Thyroid gland (tissue), 4 donors: ENCODE measurements at regions not wholly inside any gene's neighbourhood (a gene's known extent, or its start where the extent isn't known, plus 50 kb on each side); places are given as distances from the start of the nearest gene placed in this dataset.

Experiments used
- DNase-seq, 2 donors: peaks; one replicate each; pipeline ENCODE4 v3.0.0-alpha.2; 2019
- H3K27ac ChIP-seq, 3 donors: fragments of 200-600 bp; sonication (generic); 1 replicate in 2 of 3; 2 replicates in 1 of 3; pipeline ENCODE4 v1.5.1; 2016 to 2019; ENCODE audit warnings: mild to moderate bottlenecking in 1 of 3, moderate library complexity in 1 of 3
- H3K27me3 ChIP-seq: fragments of 200-600 bp; sonication (generic); one replicate; pipeline ENCODE4 v1.5.1; 2019
- H3K36me3 ChIP-seq, 2 donors: fragments of 200-600 bp; sonication (generic); one replicate each; pipeline ENCODE4 v1.5.1; 2016 to 2019
- H3K4me1 ChIP-seq, 2 donors: fragments of 200-600 bp; sonication (generic); one replicate each; pipeline ENCODE4 v1.5.1; 2017 to 2019
- H3K4me3 ChIP-seq, 3 donors: fragments of 200-600 bp; sonication (generic); replicated peaks in 1 of 3; 1 replicate in 2 of 3; 2 replicates in 1 of 3; pipeline ENCODE4 v1.5.1; 2016; ENCODE audit warnings: mild to moderate bottlenecking in 1 of 3
- H3K9me3 ChIP-seq: fragments of 200-600 bp; sonication (generic); one replicate; pipeline ENCODE4 v1.5.1; 2017
- POLR2A ChIP-seq, 2 donors: fragments of 450-650 bp; IDR thresholded peaks; one replicate each; pipeline ENCODE4 v1.6.1; 2017; ENCODE audit warnings: antibody characterized with exemption in 2 of 2, mild to moderate bottlenecking in 2 of 2, moderate library complexity in 1 of 2
- WGBS, 2 donors: methylation state at CpG; one replicate each; pipeline ENCODE4 v1.1.5; 2017; 5-methylcytosine and 5-hydroxymethylcytosine counted together
- intact Hi-C: fragments of 100-400 bp; cut with DNase I; formaldehyde crosslinking; loops from one replicate; pipeline ENCODE4 v1.15.1; 2023
- TF ChIP-seq, protein P1 (sequence below), 6 experiments: fragments of 200-600 bp in 3 of 6; fragments of 450-650 bp in 3 of 6; sonication (generic) in 3 of 6; IDR thresholded peaks; one replicate each; pipeline ENCODE4 v1.5.1; 2016 to 2019; ENCODE audit warnings: antibody characterized with exemption in 6 of 6, mild to moderate bottlenecking in 2 of 6, inconsistent platforms in 1 of 6, moderate library complexity in 1 of 6

DNA sequence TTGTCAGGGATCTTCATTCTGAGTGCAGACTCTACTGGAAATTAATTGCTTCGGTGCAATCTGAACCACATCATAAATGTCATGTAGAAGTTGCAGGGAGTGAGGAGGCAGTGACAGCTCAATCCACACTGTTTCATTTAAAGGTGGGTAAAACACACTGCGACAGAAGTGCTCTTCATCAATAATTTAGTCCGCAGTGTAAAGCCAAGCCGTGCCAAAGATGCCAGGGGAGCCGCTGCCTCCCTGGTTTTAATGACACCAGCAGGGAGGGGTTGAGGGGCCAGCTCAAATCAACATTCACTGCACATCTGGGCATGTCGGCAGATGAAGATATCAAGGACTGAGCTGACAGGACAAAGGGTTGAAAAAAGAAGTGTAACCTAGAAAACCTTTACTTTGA is 305.7 kb upstream of the VRK2 start:
- Histone ChIP-seq H3K4me3 (no peak overlapping the region), H3K4me1 (no peaks in the 10 kb centered on the region), H3K36me3 (no peaks in the 10 kb centered on the region), H3K27me3 (no peaks in the 10 kb centered on the region), H3K27ac (no peak overlapping the region), H3K9me3 (no peaks in the 10 kb centered on the region)
- no peak for DNase-seq
- TF ChIP-seq, protein P1, sequence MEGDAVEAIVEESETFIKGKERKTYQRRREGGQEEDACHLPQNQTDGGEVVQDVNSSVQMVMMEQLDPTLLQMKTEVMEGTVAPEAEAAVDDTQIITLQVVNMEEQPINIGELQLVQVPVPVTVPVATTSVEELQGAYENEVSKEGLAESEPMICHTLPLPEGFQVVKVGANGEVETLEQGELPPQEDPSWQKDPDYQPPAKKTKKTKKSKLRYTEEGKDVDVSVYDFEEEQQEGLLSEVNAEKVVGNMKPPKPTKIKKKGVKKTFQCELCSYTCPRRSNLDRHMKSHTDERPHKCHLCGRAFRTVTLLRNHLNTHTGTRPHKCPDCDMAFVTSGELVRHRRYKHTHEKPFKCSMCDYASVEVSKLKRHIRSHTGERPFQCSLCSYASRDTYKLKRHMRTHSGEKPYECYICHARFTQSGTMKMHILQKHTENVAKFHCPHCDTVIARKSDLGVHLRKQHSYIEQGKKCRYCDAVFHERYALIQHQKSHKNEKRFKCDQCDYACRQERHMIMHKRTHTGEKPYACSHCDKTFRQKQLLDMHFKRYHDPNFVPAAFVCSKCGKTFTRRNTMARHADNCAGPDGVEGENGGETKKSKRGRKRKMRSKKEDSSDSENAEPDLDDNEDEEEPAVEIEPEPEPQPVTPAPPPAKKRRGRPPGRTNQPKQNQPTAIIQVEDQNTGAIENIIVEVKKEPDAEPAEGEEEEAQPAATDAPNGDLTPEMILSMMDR (IDR thresholded peaks at IDR 0.05): no peak
- no peak for TF ChIP-seq POLR2A (IDR thresholded peaks at IDR 0.05)
- WGBS, 2 donors: 87 to 93% methylated on average over 6 of the region's 6 CpGs
- intact Hi-C loops: no loop called here

DNA sequence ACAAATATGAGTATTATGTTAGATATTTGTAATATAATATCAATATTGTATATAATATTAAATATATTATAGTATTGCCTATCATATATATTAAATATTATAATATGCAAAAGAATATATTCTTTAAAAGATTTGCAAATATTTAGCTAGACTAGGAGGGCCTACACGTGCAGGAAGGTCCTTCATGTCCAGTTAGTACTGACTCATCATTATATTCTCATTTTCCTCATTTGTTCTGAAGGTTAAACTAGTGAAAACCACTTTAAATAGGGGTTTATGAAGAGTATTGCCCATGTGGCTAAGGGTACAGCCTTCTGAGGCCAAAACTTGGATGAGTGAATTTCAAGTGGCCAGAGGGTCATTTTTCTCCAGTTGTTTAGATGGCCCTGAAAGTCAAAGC is 293.0 kb upstream of the VRK2 start:
- Histone ChIP-seq H3K4me3 (no peak overlapping the region), H3K9me3 (no peaks in the 10 kb centered on the region), H3K36me3 (no peaks in the 10 kb centered on the region), H3K27me3 (no peaks in the 10 kb centered on the region), H3K4me1 (no peaks in the 10 kb centered on the region), H3K27ac (no peak overlapping the region)
- no peak for DNase-seq
- no peak for TF ChIP-seq POLR2A (IDR thresholded peaks at IDR 0.05)
- TF ChIP-seq, protein P1 (IDR thresholded peaks at IDR 0.05): no peak
- intact Hi-C loops: no loop called here
- 80 to 83% methylated on average over 1 of the region's 1 CpG for WGBS, 2 donors

DNA sequence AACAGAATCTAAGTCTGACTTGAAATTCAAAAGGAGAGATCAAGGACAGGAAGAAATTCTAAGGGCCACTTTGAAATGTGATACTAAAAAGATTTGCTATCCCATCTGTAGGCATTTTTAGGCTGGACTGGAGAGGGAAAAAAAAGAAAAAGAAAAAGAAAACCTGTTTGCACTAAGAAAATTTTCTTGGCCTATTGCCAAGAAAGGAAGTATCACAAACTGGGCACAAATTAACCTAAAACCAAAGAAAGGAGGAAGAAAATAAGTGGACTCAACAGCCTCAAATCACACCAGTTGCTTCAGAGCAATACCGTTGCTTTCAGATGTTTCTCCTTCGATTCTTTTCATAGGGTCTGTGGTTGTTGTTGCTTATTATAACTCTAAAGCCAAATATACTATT is 287.9 kb upstream of the VRK2 start:
- intact Hi-C loops: no loop called here
- H3K4me3 ChIP-seq: no peak overlapping the region
- 66 to 76% methylated on average over 2 of the region's 2 CpGs for WGBS, 2 donors
- no peaks in the 10 kb centered on the region for H3K27me3 ChIP-seq
- DNase-seq: no peak
- H3K4me1 ChIP-seq: peaks cover 0 to 8% of the 10 kb centered on the region in 2 donors
- H3K9me3 ChIP-seq: no peaks in the 10 kb centered on the region
- TF ChIP-seq, protein P1 (IDR thresholded peaks at IDR 0.05): no peak
- TF ChIP-seq POLR2A (IDR thresholded peaks at IDR 0.05): no peak
- no peak overlapping the region for H3K27ac ChIP-seq
- no peaks in the 10 kb centered on the region for H3K36me3 ChIP-seq

DNA sequence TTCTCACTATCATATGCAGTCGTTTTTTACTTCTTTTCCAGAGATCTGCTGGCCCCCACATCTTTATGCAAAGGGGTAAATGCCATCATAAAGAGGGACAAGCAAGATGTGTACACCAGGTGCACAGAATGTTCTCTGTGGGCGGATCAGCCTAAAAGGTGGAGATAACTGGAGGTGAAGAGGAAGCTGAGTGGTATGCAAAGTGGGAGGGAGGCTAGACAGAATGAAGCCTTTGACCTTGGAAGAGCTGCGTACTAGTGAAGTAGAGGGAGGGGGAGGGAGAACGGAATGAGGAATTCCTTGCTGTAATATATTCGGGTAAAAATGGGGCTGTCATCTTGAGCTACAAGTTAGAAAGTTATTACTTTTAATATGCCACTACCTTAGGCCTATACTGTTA is 287.5 kb upstream of the VRK2 start:
- TF ChIP-seq POLR2A (IDR thresholded peaks at IDR 0.05): no peak
- Histone ChIP-seq H3K4me1 (peaks cover 0 to 8% of the 10 kb centered on the region in 2 donors), H3K4me3 (no peak overlapping the region), H3K36me3 (no peaks in the 10 kb centered on the region), H3K27ac (no peak overlapping the region), H3K9me3 (no peaks in the 10 kb centered on the region), H3K27me3 (no peaks in the 10 kb centered on the region)
- DNase-seq: no peak
- intact Hi-C loops: no loop called here
- 49 to 50% methylated on average over 5 of the region's 5 CpGs for WGBS, 2 donors

DNA sequence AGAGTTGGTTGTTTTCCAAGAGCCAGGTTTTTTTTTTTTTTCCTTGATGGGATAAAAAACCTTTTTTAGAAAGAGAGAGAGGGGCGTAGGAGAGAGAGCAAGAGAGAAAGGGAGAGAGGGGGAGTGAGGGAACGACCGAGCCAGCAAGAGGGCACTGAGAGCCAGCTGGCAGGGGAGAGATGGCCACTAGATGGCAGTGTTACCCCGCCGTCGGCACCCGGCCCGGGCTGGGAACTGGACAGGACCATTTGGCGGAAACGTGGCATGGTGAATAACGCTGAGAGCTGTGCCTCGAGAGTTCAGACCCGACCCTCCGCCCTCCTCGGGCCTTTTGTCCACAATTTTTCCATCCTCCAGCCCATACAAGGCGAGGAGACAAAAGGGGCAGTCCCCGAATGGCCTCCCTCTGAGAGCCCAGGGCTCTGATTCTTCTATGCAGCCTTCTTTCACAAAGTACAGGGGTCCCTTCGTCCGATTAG is 286.7 kb upstream of the VRK2 start:
- H3K27me3 ChIP-seq: no peaks in the 10 kb centered on the region
- 1 to 2% methylated on average over 19 of the region's 19 CpGs for WGBS, 2 donors
- H3K4me1 ChIP-seq: peaks cover 0 to 8% of the 10 kb centered on the region in 2 donors
- H3K27ac ChIP-seq: no peak overlapping the region
- TF ChIP-seq, protein P1 (IDR thresholded peaks at IDR 0.05): peak; percentile 67 to 94 (median 84)
- no peak for TF ChIP-seq POLR2A (IDR thresholded peaks at IDR 0.05)
- H3K4me3 ChIP-seq: peak overlapping the region in 1 of 3 donors; percentile 11
- H3K9me3 ChIP-seq: no peaks in the 10 kb centered on the region
- DNase-seq: peak; percentile 78 to 83
- no peaks in the 10 kb centered on the region for H3K36me3 ChIP-seq
- intact Hi-C loops: no loop called here

DNA sequence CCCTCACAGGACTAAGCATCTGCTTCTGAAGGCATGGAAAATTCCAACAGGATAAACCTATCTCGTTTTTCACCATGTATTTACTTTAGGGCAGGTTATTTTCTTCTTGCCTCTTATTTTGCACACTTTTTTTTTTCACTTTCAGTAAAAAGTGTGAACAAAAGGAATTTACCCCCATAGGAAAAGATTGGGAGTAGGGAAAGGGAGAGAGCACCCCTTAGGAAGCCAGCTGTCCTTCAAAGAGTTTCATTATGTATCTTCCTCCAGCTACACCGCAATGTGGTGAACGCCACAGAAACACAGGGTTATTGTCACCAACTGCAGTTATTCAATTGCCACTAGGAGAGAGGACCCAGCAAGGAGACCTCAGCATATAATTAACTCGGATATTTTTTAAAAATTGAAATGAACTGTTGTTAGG is 286.2 kb upstream of the VRK2 start:
- DNase-seq: no peak
- Histone ChIP-seq H3K36me3 (no peaks in the 10 kb centered on the region), H3K4me1 (peaks cover 0 to 8% of the 10 kb centered on the region in 2 donors), H3K4me3 (peak overlapping the region in 1 of 3 donors; percentile 11), H3K27ac (no peak overlapping the region), H3K27me3 (no peaks in the 10 kb centered on the region), H3K9me3 (no peaks in the 10 kb centered on the region)
- TF ChIP-seq, protein P1 (IDR thresholded peaks at IDR 0.05): no peak
- no peak for TF ChIP-seq POLR2A (IDR thresholded peaks at IDR 0.05)
- intact Hi-C loops: no loop called here
- WGBS, 2 donors: 72 to 75% methylated on average over 4 of the region's 4 CpGs
